GM21528 (cell line): ENCODE measurements at regions not wholly inside any gene's neighbourhood (a gene's known extent, or its start where the extent isn't known, plus 50 kb on each side); places are given as distances from the start of the nearest gene placed in this dataset.

Experiments used
- ATAC-seq: cut with Tn5 transposase; IDR thresholded peaks from one replicate; pipeline ENCODE4 v1.9.1; 2021; ENCODE audit warnings: mild to moderate bottlenecking, moderate library complexity; ENCODE audit not compliant: unreplicated experiment, low FRiP score

GRCh38 chr9:95634114-95634513 lies 117.3 kb upstream of the PTCH1 start:
- no peak for ATAC-seq

GRCh38 chr9:95629585-95629984 lies 112.8 kb upstream of the PTCH1 start:
- ATAC-seq, result no peak

GRCh38 chr9:95627802-95628201 lies 111.0 kb upstream of the PTCH1 start:
- no peak for ATAC-seq

GRCh38 chr9:95626885-95627558 lies 110.3 kb upstream of the PTCH1 start:
- ATAC-seq, result no peak

- ATAC-seq, result no peak
These were observed 109.6 kb upstream of the PTCH1 start for GRCh38 chr9:95626341-95626740.

- no peak for ATAC-seq
These were observed 106.9 kb upstream of the PTCH1 start for GRCh38 chr9:95623640-95624039.

GRCh38 chr9:95620722-95621121 lies 104.0 kb upstream of the PTCH1 start:
- no peak for ATAC-seq

GRCh38 chr9:95620314-95620713 lies 103.5 kb upstream of the PTCH1 start:
- ATAC-seq, result no peak

GRCh38 chr9:95615246-95615645 lies 98.5 kb upstream of the PTCH1 start:
- no peak for ATAC-seq

- no peak for ATAC-seq
These were observed 96.9 kb upstream of the PTCH1 start for GRCh38 chr9:95613670-95614069.

- no peak for ATAC-seq
These were observed 94.6 kb upstream of the PTCH1 start for GRCh38 chr9:95611354-95611753.

- no peak for ATAC-seq
These were observed 93.4 kb upstream of the PTCH1 start for GRCh38 chr9:95610006-95610785.

GRCh38 chr9:95609426-95609825 lies 92.7 kb upstream of the PTCH1 start:
- ATAC-seq, result no peak

GRCh38 chr9:95608341-95608740 lies 91.6 kb upstream of the PTCH1 start:
- ATAC-seq, result no peak

- no peak for ATAC-seq
These were observed 90.7 kb upstream of the PTCH1 start for GRCh38 chr9:95607507-95607906.

- ATAC-seq, result no peak
These were observed 89.9 kb upstream of the PTCH1 start for GRCh38 chr9:95606489-95607350.

GRCh38 chr9:95605816-95606488 lies 89.2 kb upstream of the PTCH1 start:
- no peak for ATAC-seq

- no peak for ATAC-seq
These were observed 88.3 kb upstream of the PTCH1 start for GRCh38 chr9:95605101-95605500.

- ATAC-seq, result no peak
These were observed 81.5 kb upstream of the PTCH1 start for GRCh38 chr9:95598236-95598635.

- ATAC-seq, result no peak
These were observed 79.0 kb upstream of the PTCH1 start for GRCh38 chr9:95595721-95596295.
